Suppressor macrophage treated with lipopolysaccharide for 4 hours (primary cell): ENCODE measurements at regions not wholly inside any gene's neighbourhood (a gene's known extent, or its start where the extent isn't known, plus 50 kb on each side); places are given as distances from the start of the nearest gene placed in this dataset.
"Not testable (repeated sequence)": the region's sequence is repeated elsewhere in the genome, so short reads cannot be mapped to it uniquely, and the experiment has no call there.

Experiments used
- DNase-seq: peaks from one replicate; pipeline ENCODE4 v3.0.0-alpha.2; 2020

GRCh38 chr11:134505125-134505524 is 93.1 kb upstream of the B3GAT1 start:
- DNase-seq: no peak

GRCh38 chr11:134504146-134504905 is 92.3 kb upstream of the B3GAT1 start:
- no peak for DNase-seq

GRCh38 chr11:134503596-134503995 is 91.6 kb upstream of the B3GAT1 start:
- no peak for DNase-seq

GRCh38 chr11:134503100-134503499 is 91.1 kb upstream of the B3GAT1 start:
- no peak for DNase-seq

- no peak for DNase-seq
Observed at GRCh38 chr11:134502153-134502550, 90.1 kb upstream of the B3GAT1 start.

- DNase-seq: no peak
Observed at GRCh38 chr11:134501406-134502152, 89.5 kb upstream of the B3GAT1 start.

GRCh38 chr11:134500621-134501020 is 88.6 kb upstream of the B3GAT1 start:
- no peak for DNase-seq

GRCh38 chr11:134499990-134500389 is 87.9 kb upstream of the B3GAT1 start:
- DNase-seq: no peak

- no peak for DNase-seq
Observed at GRCh38 chr11:134498326-134499139, 86.5 kb upstream of the B3GAT1 start.

GRCh38 chr11:134497586-134497985 is 85.5 kb upstream of the B3GAT1 start:
- no peak for DNase-seq

- not testable (repeated sequence) for DNase-seq
Observed at GRCh38 chr11:134496058-134496457, 84.0 kb upstream of the B3GAT1 start.

GRCh38 chr11:134494395-134494794 is 82.4 kb upstream of the B3GAT1 start:
- not testable (repeated sequence) for DNase-seq

GRCh38 chr11:134492411-134492810 is 80.4 kb upstream of the B3GAT1 start:
- not testable (repeated sequence) for DNase-seq

GRCh38 chr11:134489728-134490127 is 77.7 kb upstream of the B3GAT1 start:
- no peak for DNase-seq

GRCh38 chr11:134488913-134489312 is 76.9 kb upstream of the B3GAT1 start:
- DNase-seq: no peak

- DNase-seq: no peak
Observed at GRCh38 chr11:134488512-134488911, 76.5 kb upstream of the B3GAT1 start.

GRCh38 chr11:134487696-134488095 is 75.7 kb upstream of the B3GAT1 start:
- no peak for DNase-seq

- DNase-seq: no peak
Observed at GRCh38 chr11:134486704-134487103, 74.7 kb upstream of the B3GAT1 start.

GRCh38 chr11:134486106-134486505 is 74.1 kb upstream of the B3GAT1 start:
- no peak for DNase-seq

- no peak for DNase-seq
Observed at GRCh38 chr11:134485316-134485715, 73.3 kb upstream of the B3GAT1 start.

GRCh38 chr11:134483857-134484256 is 71.8 kb upstream of the B3GAT1 start:
- no peak for DNase-seq

- DNase-seq: no peak
Observed at GRCh38 chr11:134483291-134483690, 71.2 kb upstream of the B3GAT1 start.

GRCh38 chr11:134482865-134483264 is 70.8 kb upstream of the B3GAT1 start:
- DNase-seq: no peak
